GM13977 (cell line): ENCODE measurements at regions not wholly inside any gene's neighbourhood (a gene's known extent, or its start where the extent isn't known, plus 50 kb on each side); places are given as distances from the start of the nearest gene placed in this dataset.

ENCODE experiments used
- DNase-seq: peaks from one replicate; pipeline ENCODE4 v3.0.0; 2012; ENCODE audit warnings: low spot score
- CTCF ChIP-seq: IDR thresholded peaks from 2 replicates; pipeline ENCODE4 v1.5.1; 2012; ENCODE audit warnings: mild to moderate bottlenecking, control low read depth; ENCODE audit not compliant: insufficient read depth; ENCODE audit errors: extremely low read depth, missing control alignments
- in situ Hi-C: fragments of 300-500 bp; cut with MboI; formaldehyde crosslinking; loops from one replicate; pipeline ENCODE4 v1.12.0; 2022; ENCODE audit warnings: low sequenced_read_pairs, low pct_unique_long_range_greater_than_20kb, mixed read lengths, inconsistent platforms; ENCODE audit not compliant: unreplicated experiment

DNA sequence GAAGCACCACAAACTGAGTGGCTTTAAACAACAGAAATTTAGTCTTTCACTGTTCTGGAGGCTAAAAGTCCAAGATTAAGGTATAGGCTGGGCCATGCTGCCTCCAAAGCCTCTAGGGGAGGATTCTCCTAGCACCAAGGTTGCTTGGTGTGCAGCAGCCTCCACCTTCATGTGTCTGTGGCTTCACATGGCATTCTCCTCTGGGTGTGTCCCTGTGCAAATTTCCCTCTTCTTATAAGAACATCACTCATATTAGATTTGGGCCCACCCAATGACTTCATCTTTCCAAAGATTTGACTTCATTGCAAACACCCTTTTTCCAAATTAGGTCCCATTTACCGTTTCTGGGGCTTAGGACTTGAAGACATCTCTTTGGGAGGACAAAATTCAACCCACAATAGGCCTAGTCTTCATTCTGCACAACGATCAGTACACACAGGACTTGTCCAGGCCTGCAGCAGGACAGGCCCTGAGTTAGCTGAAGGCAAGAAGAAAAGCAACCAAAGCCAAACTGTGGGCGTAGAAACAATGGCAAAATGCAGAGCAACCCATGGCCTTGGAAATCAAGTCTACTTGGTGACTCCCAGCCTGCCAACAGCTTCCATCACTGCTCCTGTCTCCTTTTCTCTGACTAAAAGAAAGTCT is 521.2 kb upstream of the NBEA start:
- no peak for TF ChIP-seq CTCF
- in situ Hi-C loops: no loop called here
- no peak for DNase-seq

DNA sequence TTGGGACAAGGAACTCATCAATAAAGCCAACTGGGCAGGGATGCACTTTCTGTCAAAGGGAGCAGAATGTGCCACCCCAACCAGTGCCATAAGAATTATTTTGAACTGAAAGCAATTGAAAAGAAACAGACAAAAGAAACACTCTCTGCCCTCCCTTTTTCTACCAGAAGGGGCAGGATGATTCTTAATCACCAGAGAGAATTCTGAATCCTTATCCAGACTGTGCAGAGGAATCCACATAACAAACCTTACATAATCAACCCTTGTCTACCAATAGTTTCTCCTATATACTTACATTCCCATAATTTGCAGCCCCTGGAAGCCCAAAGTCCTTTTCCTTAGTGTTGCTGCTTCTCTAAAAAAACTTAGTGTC is 520.7 kb upstream of the NBEA start:
- TF ChIP-seq CTCF: no peak
- no peak for DNase-seq
- in situ Hi-C loops: no loop called here

DNA sequence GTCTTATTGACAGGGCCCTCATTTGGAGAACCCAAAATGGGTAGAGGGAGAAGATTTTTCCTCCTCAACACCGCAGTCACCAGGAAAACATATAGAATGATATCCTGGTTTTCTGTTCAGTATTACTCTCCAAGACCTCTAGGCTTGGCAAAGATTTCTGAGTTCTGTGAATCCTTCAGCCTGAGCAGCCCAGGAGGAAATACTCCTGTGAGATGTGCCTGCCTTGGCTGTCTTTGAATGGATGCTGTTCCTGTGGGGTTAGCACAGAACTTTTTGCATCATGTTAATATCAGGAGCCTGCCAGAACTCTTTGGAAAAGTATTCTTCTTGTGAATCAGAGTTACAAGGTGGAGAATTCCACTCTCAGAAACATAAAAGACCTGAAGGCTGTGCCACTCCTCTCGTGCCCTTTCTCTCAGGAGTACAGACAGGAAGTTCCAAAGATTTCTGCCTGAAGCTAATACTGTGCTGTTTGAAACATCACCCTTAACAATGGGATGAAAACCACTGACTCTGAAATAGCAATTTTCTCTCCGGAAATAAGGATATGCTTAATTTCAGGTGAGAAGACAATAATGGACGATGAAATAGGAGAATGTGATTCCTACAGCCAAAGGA is 520.1 kb upstream of the NBEA start:
- no peak for TF ChIP-seq CTCF
- in situ Hi-C loops: no loop called here
- no peak for DNase-seq

DNA sequence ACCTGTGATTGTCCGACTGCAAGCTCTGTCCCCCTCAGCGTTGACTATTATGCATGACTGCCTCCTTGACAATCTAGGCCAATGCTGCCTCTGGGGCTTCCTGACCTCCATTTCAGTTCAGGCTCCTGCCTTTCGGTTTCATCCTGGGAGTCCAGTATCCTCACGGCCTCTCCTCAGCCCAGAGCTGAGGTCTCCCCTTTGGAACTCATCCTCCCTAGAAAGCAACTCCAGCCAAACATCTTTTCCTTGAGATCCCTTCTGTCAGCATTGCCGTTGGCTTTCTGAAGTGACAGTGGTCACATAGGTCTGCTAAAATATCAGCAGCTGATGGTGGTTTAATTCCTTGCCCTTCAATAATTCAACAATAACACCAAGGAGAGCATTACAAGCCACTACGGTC is 519.1 kb upstream of the NBEA start:
- no peak for DNase-seq
- TF ChIP-seq CTCF: no peak
- in situ Hi-C loops: no loop called here

- no peak for DNase-seq
- TF ChIP-seq CTCF: no peak
- in situ Hi-C loops: no loop called here
Measured at GRCh38 chr13:34425327-34425949, 516.6 kb upstream of the NBEA start.

GRCh38 chr13:34428911-34429310 is 513.2 kb upstream of the NBEA start:
- in situ Hi-C loops: no loop called here
- TF ChIP-seq CTCF: no peak
- no peak for DNase-seq
